ENCODE measurements at regions not wholly inside any gene's neighbourhood (a gene's known extent, or its start where the extent isn't known, plus 50 kb on each side); places are given as distances from the start of the nearest gene placed in this dataset.

DNA sequence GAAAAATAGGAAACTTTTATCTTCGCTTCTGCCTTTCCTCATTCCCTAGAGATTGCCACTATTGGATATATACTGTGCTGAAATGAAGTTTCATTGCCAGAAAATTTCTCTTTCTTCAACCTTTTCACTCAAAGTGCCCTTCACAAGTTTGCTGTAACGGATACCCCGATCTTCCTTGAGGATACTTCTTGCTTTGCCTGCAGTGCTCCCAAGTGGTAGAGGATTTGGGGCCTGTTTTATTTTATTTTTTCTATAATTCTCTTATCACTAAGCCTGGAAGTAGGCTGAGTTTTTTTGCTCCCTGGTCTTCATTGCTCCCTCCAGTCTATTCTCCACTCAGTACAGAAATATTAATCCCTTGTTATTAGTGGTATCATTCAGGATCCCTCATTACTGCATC lies 481.4 kb upstream of the CDH18 start:
- H3K4me3 ChIP-seq = no peak overlapping the region
- no peak overlapping the region for H3K27ac ChIP-seq
- DNase-seq (ENCODE audit: low spot score) = no peak
- ATAC-seq (ENCODE audit: insufficient number of reproducible peaks, low FRiP score, low read depth) = no peak
- no peaks in the 10 kb centered on the region for H3K4me1 ChIP-seq (ENCODE audit: control insufficient read depth in 1 of 2, low read depth in 2 of 2)
- no peaks in the 10 kb centered on the region for H3K36me3 ChIP-seq
- no peaks in the 10 kb centered on the region for H3K9me3 ChIP-seq
- TF ChIP-seq, protein P1, sequence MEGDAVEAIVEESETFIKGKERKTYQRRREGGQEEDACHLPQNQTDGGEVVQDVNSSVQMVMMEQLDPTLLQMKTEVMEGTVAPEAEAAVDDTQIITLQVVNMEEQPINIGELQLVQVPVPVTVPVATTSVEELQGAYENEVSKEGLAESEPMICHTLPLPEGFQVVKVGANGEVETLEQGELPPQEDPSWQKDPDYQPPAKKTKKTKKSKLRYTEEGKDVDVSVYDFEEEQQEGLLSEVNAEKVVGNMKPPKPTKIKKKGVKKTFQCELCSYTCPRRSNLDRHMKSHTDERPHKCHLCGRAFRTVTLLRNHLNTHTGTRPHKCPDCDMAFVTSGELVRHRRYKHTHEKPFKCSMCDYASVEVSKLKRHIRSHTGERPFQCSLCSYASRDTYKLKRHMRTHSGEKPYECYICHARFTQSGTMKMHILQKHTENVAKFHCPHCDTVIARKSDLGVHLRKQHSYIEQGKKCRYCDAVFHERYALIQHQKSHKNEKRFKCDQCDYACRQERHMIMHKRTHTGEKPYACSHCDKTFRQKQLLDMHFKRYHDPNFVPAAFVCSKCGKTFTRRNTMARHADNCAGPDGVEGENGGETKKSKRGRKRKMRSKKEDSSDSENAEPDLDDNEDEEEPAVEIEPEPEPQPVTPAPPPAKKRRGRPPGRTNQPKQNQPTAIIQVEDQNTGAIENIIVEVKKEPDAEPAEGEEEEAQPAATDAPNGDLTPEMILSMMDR (IDR thresholded peaks at IDR 0.05) = no peak
- no peaks in the 10 kb centered on the region for H3K27me3 ChIP-seq (replicated peaks; ENCODE audit: insufficient read depth)

DNA sequence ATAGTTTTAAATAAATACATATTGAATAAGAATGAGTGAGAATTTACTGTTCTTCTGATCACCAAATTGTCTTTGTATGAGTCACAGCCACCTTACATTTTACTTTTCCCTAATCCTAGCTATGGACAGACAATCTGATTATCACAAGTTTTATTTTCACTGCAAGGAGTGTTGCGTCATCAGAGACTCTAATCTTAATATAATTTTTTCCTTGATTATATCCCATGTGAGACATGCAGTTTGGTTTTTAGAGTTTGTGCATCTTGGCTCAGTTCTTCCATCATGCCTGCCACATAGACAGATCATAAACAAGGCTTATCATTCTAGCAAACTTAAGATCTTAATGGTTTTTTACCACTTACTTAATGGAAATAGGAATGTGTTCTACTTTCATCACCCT lies 478.5 kb upstream of the CDH18 start:
- DNase-seq (ENCODE audit: low spot score) (no peak), ATAC-seq (ENCODE audit: insufficient number of reproducible peaks, low FRiP score, low read depth) (no peak)
- Histone ChIP-seq H3K27ac (no peak overlapping the region), H3K36me3 (no peaks in the 10 kb centered on the region), H3K27me3 (replicated peaks; ENCODE audit: insufficient read depth) (no peaks in the 10 kb centered on the region), H3K4me1 (ENCODE audit: control insufficient read depth in 1 of 2, low read depth in 2 of 2) (no peaks in the 10 kb centered on the region), H3K9me3 (no peaks in the 10 kb centered on the region), H3K4me3 (no peak overlapping the region)
- TF ChIP-seq, protein P1 (IDR thresholded peaks at IDR 0.05) = no peak

DNA sequence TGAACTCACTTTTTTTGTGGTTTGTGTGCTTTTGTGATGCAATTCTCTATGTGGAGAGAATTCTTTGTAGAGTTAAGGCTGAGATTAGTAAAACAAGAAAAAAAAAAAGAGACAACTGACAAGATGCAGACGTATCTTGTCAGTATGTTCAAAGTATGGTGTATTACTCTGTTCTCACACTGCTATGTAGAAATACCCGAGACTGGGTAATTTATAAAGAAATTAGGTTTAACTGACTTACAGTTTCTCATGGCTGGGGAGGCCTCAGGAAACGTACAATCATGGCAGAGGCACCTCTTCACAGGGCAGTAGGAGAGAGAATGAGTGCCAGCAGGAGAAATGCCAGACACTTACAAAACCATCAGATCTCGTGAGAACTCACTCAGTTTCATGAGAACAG lies 475.2 kb upstream of the CDH18 start:
- no peaks in the 10 kb centered on the region for H3K4me1 ChIP-seq (ENCODE audit: control insufficient read depth in 1 of 2, low read depth in 2 of 2)
- no peaks in the 10 kb centered on the region for H3K36me3 ChIP-seq
- H3K9me3 ChIP-seq = no peaks in the 10 kb centered on the region
- no peak overlapping the region for H3K27ac ChIP-seq
- H3K4me3 ChIP-seq = no peak overlapping the region
- TF ChIP-seq, protein P1 (IDR thresholded peaks at IDR 0.05) = no peak
- no peaks in the 10 kb centered on the region for H3K27me3 ChIP-seq (replicated peaks; ENCODE audit: insufficient read depth)
- DNase-seq (ENCODE audit: low spot score) = no peak
- no peak for ATAC-seq (ENCODE audit: insufficient number of reproducible peaks, low FRiP score, low read depth)

DNA sequence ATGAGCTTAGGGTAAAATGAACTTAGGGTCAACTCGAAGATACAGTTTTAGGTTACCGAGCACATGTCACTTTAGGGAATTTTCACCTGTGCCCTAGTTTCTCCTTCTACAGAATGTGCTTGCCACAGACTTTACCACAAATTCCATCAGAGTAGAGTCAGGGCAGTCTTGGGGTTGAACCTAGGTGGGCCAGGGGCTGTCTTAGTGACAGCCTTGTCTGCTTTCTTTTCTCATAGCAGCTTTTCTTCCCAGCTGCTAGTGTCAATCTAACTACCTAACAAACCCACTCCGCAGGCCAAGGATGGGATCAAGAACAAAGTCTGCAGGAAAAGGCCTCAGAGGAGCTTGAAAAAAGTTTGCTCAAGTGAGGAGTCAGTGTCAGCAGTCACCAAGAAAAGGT lies 458.1 kb upstream of the CDH18 start:
- no peak for ATAC-seq (ENCODE audit: insufficient number of reproducible peaks, low FRiP score, low read depth)
- no peak overlapping the region for H3K27ac ChIP-seq
- no peaks in the 10 kb centered on the region for H3K36me3 ChIP-seq
- no peak for DNase-seq (ENCODE audit: low spot score)
- H3K9me3 ChIP-seq = no peaks in the 10 kb centered on the region
- TF ChIP-seq, protein P1 (IDR thresholded peaks at IDR 0.05) = no peak
- no peak overlapping the region for H3K4me3 ChIP-seq
- no peaks in the 10 kb centered on the region for H3K27me3 ChIP-seq (replicated peaks; ENCODE audit: insufficient read depth)
- H3K4me1 ChIP-seq (ENCODE audit: control insufficient read depth in 1 of 2, low read depth in 2 of 2) = no peaks in the 10 kb centered on the region

DNA sequence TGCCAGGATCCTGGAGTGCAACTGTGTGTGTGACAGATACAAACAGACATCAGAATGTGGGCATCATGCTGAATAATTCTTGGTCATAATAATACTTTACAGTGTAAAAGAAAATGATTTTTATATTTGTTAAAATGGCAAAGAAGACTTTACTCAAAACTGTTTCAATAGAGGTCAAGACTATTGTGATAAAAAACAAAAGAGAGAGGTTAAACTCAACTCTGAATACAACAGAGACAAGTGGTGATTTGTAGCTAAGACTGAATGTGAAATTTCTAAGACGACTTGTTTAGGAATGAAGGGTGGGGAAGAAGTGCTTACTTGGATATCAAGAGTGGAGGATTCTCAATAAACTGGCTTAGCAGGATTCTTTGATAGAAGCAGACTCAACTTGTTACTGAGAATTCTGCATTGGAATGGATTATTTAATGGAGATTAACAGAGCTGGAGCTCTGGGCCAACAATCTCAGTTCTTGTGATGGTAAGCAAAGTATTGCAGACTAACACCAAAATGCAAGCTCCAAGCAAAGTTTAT lies 457.4 kb upstream of the CDH18 start:
- DNase-seq (ENCODE audit: low spot score) (no peak), ATAC-seq (ENCODE audit: insufficient number of reproducible peaks, low FRiP score, low read depth) (no peak)
- TF ChIP-seq, protein P1 (IDR thresholded peaks at IDR 0.05) = no peak
- Histone ChIP-seq H3K4me3 (no peak overlapping the region), H3K4me1 (ENCODE audit: control insufficient read depth in 1 of 2, low read depth in 2 of 2) (no peaks in the 10 kb centered on the region), H3K36me3 (no peaks in the 10 kb centered on the region), H3K27me3 (replicated peaks; ENCODE audit: insufficient read depth) (no peaks in the 10 kb centered on the region), H3K27ac (no peak overlapping the region), H3K9me3 (no peaks in the 10 kb centered on the region)
